Heart left ventricle (tissue), 13 donors: ENCODE measurements at regions not wholly inside any gene's neighbourhood (a gene's known extent, or its start where the extent isn't known, plus 50 kb on each side); places are given as distances from the start of the nearest gene placed in this dataset.

ENCODE experiments used
- POLR2A ChIP-seq, 2 donors: fragments of 450-650 bp; IDR thresholded peaks; one replicate each; pipeline ENCODE4 v1.6.1; 2017; ENCODE audit warnings: antibody characterized with exemption in 2 of 2, mild to moderate bottlenecking in 2 of 2, moderate library complexity in 2 of 2
- TF ChIP-seq, protein P1 (sequence below), 12 donors: fragments of 200-600 bp; sonication (generic) in 4 of 12; IDR thresholded peaks; one replicate each; pipeline versions ENCODE4 v1.5.0 to v1.8.0; 2018 to 2022; ENCODE audit warnings: antibody characterized with exemption in 12 of 12, mild to moderate bottlenecking in 5 of 12
- donor health status: ischemic (EF 13 %, LVEDD 7.1; RV severe dilation, severe dysfunction).
- donor health status: DM: no; HTN: yes; CAD: no.
- donor health status: DM: no; HTN: no; CAD: no.
- donor health status: ischemic (EF 25% LVEDD 6.9; RV normal size, moderate dysfunction).
- donor health status: ischemic (EF 25% LVEDD 5.7; RV mildly dilated, moderate dysfunction).
- donor health status: ischemic (EF 35%, LVEDD 5.7; RV mildly dilated, moderate dysfunction).
- donor health status: nonischemic (EF 11% LVEDD 7.7; RV severe dilation, severe dysfunction).
- donor health status: DM: yes; HTN: yes; CAD: no.
- donor health status: PGD.
- donor health status: ischemic (EF 29% LVEDD 5.4; RV normal size, mild dysfunction).
- donor health status: nonischemic (EF 23%, LVEDD 6.1; RV moderate dilation, normal function).

DNA sequence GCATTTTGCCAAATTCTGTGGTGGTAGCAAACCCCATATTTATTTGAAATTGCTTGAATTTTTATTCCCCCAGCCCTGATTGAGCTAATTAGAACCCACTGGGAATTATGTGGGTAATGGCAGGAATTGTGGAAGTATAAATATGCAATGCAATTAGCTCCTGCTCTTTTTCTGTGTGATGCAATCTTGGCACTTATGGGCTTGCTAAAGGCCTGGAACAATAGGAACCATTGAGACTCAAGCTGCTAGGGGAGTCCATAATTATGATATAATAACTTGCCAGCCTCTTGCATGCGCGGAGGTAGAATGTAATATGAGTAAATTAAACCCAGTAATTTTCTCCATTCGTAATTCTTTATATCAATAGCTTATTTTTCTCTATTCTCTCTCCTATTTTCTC lies 267.6 kb upstream of the THSD7B start:
- TF ChIP-seq, protein P1, sequence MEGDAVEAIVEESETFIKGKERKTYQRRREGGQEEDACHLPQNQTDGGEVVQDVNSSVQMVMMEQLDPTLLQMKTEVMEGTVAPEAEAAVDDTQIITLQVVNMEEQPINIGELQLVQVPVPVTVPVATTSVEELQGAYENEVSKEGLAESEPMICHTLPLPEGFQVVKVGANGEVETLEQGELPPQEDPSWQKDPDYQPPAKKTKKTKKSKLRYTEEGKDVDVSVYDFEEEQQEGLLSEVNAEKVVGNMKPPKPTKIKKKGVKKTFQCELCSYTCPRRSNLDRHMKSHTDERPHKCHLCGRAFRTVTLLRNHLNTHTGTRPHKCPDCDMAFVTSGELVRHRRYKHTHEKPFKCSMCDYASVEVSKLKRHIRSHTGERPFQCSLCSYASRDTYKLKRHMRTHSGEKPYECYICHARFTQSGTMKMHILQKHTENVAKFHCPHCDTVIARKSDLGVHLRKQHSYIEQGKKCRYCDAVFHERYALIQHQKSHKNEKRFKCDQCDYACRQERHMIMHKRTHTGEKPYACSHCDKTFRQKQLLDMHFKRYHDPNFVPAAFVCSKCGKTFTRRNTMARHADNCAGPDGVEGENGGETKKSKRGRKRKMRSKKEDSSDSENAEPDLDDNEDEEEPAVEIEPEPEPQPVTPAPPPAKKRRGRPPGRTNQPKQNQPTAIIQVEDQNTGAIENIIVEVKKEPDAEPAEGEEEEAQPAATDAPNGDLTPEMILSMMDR (IDR thresholded peaks at IDR 0.05), result no peak
- no peak for TF ChIP-seq POLR2A (IDR thresholded peaks at IDR 0.05)
